OCI-LY3 (cell line): ENCODE measurements at regions not wholly inside any gene's neighbourhood (a gene's known extent, or its start where the extent isn't known, plus 50 kb on each side); places are given as distances from the start of the nearest gene placed in this dataset.

Experiments
- H2AFZ ChIP-seq: fragments of 200-600, 300-600 bp; shearing (Covaris generic); 2 replicates; pipeline ENCODE4 v1.6.0; 2014; ENCODE audit warnings: antibody characterized with exemption, low read depth, low read length
- H3K27ac ChIP-seq: fragments of 200-600, 300-600 bp; sonication (generic); 2 replicates; pipeline ENCODE4 v1.5.1; 2014; ENCODE audit warnings: mild to moderate bottlenecking, low read length, moderate library complexity, mixed read lengths
- H3K27me3 ChIP-seq: fragments of 200-600, 300-600 bp; sonication (generic); 2 replicates; pipeline ENCODE4 v1.6.1; 2014; ENCODE audit warnings: low read depth, low read length, mixed read lengths
- H3K36me3 ChIP-seq: fragments of 200-600, 300-600 bp; sonication (generic); replicated peaks from 2 replicates; pipeline ENCODE3; 2014; ENCODE audit warnings: low read depth, low read length, mixed read lengths
- H3K4me1 ChIP-seq: fragments of 300-600, 200-600 bp; sonication (generic); 2 replicates; pipeline ENCODE4 v1.6.1; 2014; ENCODE audit warnings: low read length, mixed read lengths
- H3K4me2 ChIP-seq: fragments of 200-600, 300-600 bp; sonication (generic); 2 replicates; pipeline ENCODE4 v1.6.1; 2014; ENCODE audit warnings: low read length, mixed read lengths
- H3K4me3 ChIP-seq: fragments of 300-600, 200-600 bp; sonication (generic); 2 replicates; pipeline ENCODE4 v1.5.1; 2014; ENCODE audit warnings: antibody characterized with exemption, mild to moderate bottlenecking, low read length, moderate library complexity
- H3K79me2 ChIP-seq: fragments of 300-600, 200-600 bp; shearing (Covaris generic); 2 replicates; pipeline ENCODE4 v1.6.1; 2014; ENCODE audit warnings: mild to moderate bottlenecking, low read length, mixed read lengths
- H3K9ac ChIP-seq: fragments of 300-600, 200-600 bp; shearing (Covaris generic); 2 replicates; pipeline ENCODE4 v1.6.0; 2014; ENCODE audit warnings: mild to moderate bottlenecking, low read length, moderate library complexity
- H3K9me3 ChIP-seq: fragments of 200-600, 300-600 bp; shearing (Covaris generic); 2 replicates; pipeline ENCODE4 v1.6.1; 2014; ENCODE audit warnings: low read length, mixed read lengths; ENCODE audit not compliant: insufficient read depth
- H4K20me1 ChIP-seq: fragments of 200-600, 300-600 bp; sonication (generic); 2 replicates; pipeline ENCODE4 v1.6.1; 2016; ENCODE audit warnings: low read length, mixed read lengths; ENCODE audit not compliant: insufficient read depth
- EZH2phosphoT487 ChIP-seq: fragments of 200-600 bp; shearing (Covaris generic); IDR thresholded peaks from 2 replicates; pipeline ENCODE4 v1.6.1; 2018; ENCODE audit warnings: antibody characterized with exemption, mixed run types, low read depth
- TF ChIP-seq, protein P1 (sequence below): fragments of 200-600, 300-600 bp; sonication (generic); IDR thresholded peaks from 2 replicates; pipeline ENCODE4 v1.5.1; 2014; ENCODE audit warnings: antibody characterized with exemption, low read length, low read depth

DNA sequence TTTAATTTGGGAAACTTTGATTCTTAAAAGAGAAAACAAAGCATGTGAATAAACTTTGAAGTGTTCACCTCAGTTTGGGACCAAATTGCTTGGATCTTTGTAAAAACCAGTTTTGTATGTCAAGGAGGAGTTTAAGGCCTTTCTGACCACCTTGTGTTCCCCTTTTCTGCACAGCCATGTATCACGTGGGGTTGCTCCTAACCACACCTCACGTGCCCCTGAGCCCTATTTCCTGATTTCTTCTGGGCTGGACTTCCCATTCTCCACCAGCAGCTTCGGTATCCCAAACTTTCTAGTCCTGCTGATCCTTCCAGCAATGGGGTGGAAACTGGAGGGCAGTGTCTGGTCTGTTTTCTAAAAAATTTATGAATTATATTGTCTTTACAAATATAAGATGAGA, 76.4 kb upstream of the STT3B start:
- H3K79me2 ChIP-seq, result no peaks in the 10 kb centered on the region
- no peaks in the 10 kb centered on the region for H4K20me1 ChIP-seq
- H3K4me2 ChIP-seq, result no peak overlapping the region
- no peak overlapping the region for H3K9ac ChIP-seq
- H3K36me3 ChIP-seq, result peaks cover 3% of the 10 kb centered on the region
- peaks cover 14% of the 10 kb centered on the region for H3K4me1 ChIP-seq
- no peak overlapping the region for H2AFZ ChIP-seq
- peaks cover under 1% of the 10 kb centered on the region; the same call in 1 of the 2 replicates for H3K9me3 ChIP-seq
- H3K27ac ChIP-seq, result no peak overlapping the region
- no peak overlapping the region for H3K4me3 ChIP-seq
- TF ChIP-seq, protein P1, sequence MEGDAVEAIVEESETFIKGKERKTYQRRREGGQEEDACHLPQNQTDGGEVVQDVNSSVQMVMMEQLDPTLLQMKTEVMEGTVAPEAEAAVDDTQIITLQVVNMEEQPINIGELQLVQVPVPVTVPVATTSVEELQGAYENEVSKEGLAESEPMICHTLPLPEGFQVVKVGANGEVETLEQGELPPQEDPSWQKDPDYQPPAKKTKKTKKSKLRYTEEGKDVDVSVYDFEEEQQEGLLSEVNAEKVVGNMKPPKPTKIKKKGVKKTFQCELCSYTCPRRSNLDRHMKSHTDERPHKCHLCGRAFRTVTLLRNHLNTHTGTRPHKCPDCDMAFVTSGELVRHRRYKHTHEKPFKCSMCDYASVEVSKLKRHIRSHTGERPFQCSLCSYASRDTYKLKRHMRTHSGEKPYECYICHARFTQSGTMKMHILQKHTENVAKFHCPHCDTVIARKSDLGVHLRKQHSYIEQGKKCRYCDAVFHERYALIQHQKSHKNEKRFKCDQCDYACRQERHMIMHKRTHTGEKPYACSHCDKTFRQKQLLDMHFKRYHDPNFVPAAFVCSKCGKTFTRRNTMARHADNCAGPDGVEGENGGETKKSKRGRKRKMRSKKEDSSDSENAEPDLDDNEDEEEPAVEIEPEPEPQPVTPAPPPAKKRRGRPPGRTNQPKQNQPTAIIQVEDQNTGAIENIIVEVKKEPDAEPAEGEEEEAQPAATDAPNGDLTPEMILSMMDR, result no peak
- no peak for TF ChIP-seq EZH2phosphoT487
- no peaks in the 10 kb centered on the region for H3K27me3 ChIP-seq

DNA sequence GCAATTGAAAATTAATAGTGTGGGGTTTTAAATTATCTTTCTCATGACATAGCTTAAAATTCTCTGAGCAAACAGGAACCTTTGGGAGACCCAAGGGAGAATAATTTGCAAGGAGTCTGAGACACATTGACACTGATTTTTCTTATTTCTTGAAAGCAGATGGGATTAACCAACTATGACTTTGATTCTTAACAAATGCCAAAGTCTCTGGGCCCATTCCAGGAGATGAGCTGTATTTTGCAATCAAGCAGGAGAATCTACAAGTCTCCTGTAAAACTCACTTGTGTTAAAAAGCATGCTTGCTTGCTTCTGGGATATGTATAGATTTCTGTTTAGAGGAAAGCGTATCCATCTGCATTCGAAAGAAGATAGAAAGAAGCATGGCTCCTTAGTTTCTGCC, 71.3 kb upstream of the STT3B start:
- H3K27ac ChIP-seq, result no peak overlapping the region
- no peaks in the 10 kb centered on the region for H3K9me3 ChIP-seq
- no peaks in the 10 kb centered on the region for H3K27me3 ChIP-seq
- peak overlapping the region; percentile 92 for H2AFZ ChIP-seq
- no peak overlapping the region for H3K4me3 ChIP-seq
- no peaks in the 10 kb centered on the region for H4K20me1 ChIP-seq
- H3K79me2 ChIP-seq, result no peaks in the 10 kb centered on the region
- peaks cover 15% of the 10 kb centered on the region for H3K4me1 ChIP-seq
- H3K4me2 ChIP-seq, result peak overlapping the region; percentile 38
- no peaks in the 10 kb centered on the region for H3K36me3 ChIP-seq
- TF ChIP-seq, protein P1, result no peak
- TF ChIP-seq EZH2phosphoT487, result no peak
- peak overlapping the region; percentile 35; the same call in 1 of the 2 replicates for H3K9ac ChIP-seq

DNA sequence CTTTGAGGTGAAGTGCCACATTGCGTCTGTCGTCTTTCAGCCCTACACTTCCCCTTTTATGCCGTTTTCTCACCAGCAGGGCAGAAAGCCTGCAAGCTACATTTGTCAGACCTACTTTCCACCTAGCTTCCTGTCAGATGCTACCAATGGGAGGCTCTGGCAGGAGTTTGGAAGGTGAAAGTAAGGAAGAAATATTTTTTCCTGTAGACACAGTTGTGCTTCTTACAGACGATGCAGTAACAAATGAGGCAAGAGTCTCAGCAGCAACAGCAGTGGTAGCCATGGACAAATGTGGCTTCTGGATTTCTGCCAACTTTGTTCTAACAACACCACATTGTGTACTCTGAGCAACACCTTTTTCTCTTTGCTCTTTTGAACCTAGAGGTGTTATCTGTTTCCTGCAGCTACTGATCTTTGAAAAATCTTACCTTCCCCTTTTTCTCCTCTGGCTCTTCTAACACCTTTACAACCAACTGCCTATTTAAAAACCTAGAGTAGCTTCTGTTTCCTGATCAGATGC, 70.6 kb upstream of the STT3B start:
- Histone ChIP-seq H3K9ac (peak overlapping the region; percentile 35), H3K79me2 (no peaks in the 10 kb centered on the region), H3K4me2 (peak overlapping the region; percentile 38), H2AFZ (peak overlapping the region; percentile 92), H3K27me3 (no peaks in the 10 kb centered on the region), H3K9me3 (no peaks in the 10 kb centered on the region), H3K4me1 (peaks cover 14% of the 10 kb centered on the region), H3K36me3 (no peaks in the 10 kb centered on the region), H3K4me3 (peak overlapping the region; percentile 19; the same call in 1 of the 2 replicates), H4K20me1 (no peaks in the 10 kb centered on the region), H3K27ac (no peak overlapping the region)
- TF ChIP-seq, protein P1, result peak; percentile 38
- TF ChIP-seq EZH2phosphoT487, result no peak

DNA sequence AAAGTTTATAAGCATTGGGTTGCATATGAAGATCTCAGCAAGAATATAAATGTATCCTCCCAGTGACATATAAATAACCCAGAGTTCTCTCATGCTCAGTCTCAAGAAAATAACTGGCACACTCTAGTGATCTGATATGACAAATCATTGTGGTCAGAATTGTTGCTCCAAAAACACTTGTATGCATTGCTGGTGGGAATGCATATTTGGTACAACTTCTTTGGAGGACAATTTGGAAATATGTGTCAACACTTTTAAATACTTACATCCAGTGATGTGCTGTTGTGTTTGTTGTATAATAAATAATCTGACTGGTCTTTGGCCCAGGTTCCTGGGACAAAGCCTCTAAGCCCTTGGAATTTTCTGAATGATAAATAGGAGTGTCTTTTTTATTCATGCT, 66.7 kb upstream of the STT3B start:
- Histone ChIP-seq H3K4me3 (no peak overlapping the region), H3K4me1 (peaks cover 14% of the 10 kb centered on the region), H3K9ac (no peak overlapping the region), H3K27ac (no peak overlapping the region), H3K9me3 (no peaks in the 10 kb centered on the region), H2AFZ (no peak overlapping the region), H3K4me2 (no peak overlapping the region), H3K36me3 (no peaks in the 10 kb centered on the region), H3K27me3 (no peaks in the 10 kb centered on the region), H3K79me2 (no peaks in the 10 kb centered on the region), H4K20me1 (no peaks in the 10 kb centered on the region)
- TF ChIP-seq EZH2phosphoT487, result no peak
- TF ChIP-seq, protein P1, result no peak
